MM.1S (cell line): ENCODE measurements at regions not wholly inside any gene's neighbourhood (a gene's known extent, or its start where the extent isn't known, plus 50 kb on each side); places are given as distances from the start of the nearest gene placed in this dataset.

Experiments
- CTCF ChIP-seq: fragments of 300-600 bp; sonication (generic); IDR thresholded peaks from 2 replicates; pipeline ENCODE4 v1.5.1; 2016; ENCODE audit warnings: antibody characterized with exemption, low read length, mixed read lengths
- EZH2 ChIP-seq: fragments of 300-600 bp; sonication (generic); optimal IDR thresholded peaks from 2 replicates; pipeline ENCODE3; 2017; ENCODE audit warnings: low read depth, mild to moderate bottlenecking, antibody characterized with exemption, low read length, mixed read lengths
- EZH2phosphoT487 ChIP-seq: fragments of 300-600 bp; sonication (generic); IDR thresholded peaks from 2 replicates; pipeline ENCODE4 v1.6.1; 2018; ENCODE audit warnings: antibody characterized with exemption, low read length

- no peak for TF ChIP-seq EZH2
- no peak for TF ChIP-seq CTCF
- no peak for TF ChIP-seq EZH2phosphoT487
Observed at GRCh38 chr3:182470187-182470586, 323.1 kb upstream of the ATP11B start.
